ENCODE measurements at regions not wholly inside any gene's neighbourhood (a gene's known extent, or its start where the extent isn't known, plus 50 kb on each side); places are given as distances from the start of the nearest gene placed in this dataset.

GRCh38 chr14:43939836-43940235, 567.2 kb downstream of the FSCB start:
- TF ChIP-seq, protein P1, sequence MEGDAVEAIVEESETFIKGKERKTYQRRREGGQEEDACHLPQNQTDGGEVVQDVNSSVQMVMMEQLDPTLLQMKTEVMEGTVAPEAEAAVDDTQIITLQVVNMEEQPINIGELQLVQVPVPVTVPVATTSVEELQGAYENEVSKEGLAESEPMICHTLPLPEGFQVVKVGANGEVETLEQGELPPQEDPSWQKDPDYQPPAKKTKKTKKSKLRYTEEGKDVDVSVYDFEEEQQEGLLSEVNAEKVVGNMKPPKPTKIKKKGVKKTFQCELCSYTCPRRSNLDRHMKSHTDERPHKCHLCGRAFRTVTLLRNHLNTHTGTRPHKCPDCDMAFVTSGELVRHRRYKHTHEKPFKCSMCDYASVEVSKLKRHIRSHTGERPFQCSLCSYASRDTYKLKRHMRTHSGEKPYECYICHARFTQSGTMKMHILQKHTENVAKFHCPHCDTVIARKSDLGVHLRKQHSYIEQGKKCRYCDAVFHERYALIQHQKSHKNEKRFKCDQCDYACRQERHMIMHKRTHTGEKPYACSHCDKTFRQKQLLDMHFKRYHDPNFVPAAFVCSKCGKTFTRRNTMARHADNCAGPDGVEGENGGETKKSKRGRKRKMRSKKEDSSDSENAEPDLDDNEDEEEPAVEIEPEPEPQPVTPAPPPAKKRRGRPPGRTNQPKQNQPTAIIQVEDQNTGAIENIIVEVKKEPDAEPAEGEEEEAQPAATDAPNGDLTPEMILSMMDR (IDR thresholded peaks at IDR 0.05), result no peak
- no peak for TF ChIP-seq POLR2A (IDR thresholded peaks at IDR 0.05)
